ENCODE measurements at regions not wholly inside any gene's neighbourhood (a gene's known extent, or its start where the extent isn't known, plus 50 kb on each side); places are given as distances from the start of the nearest gene placed in this dataset.

GRCh38 chr10:4007771-4008170 is 222.8 kb upstream of the KLF6 start:
- no peaks in the 10 kb centered on the region for H3K36me3 Mint-ChIP-seq (ENCODE audit: unreplicated experiment)
- H3K27me3 Mint-ChIP-seq (ENCODE audit: unreplicated experiment) = no peaks in the 10 kb centered on the region
- no peak overlapping the region for H3K4me3 Mint-ChIP-seq (ENCODE audit: unreplicated experiment)
- no peak overlapping the region for H3K27ac Mint-ChIP-seq (ENCODE audit: unreplicated experiment)
- DNase-seq (ENCODE audit: extremely low spot score, unreplicated experiment) = no peak
- H3K9me3 Mint-ChIP-seq (ENCODE audit: unreplicated experiment) = peaks cover 3% of the 10 kb centered on the region
- peaks cover 2% of the 10 kb centered on the region for H3K4me1 Mint-ChIP-seq (ENCODE audit: unreplicated experiment)
- no peak for TF ChIP-seq CTCF (IDR thresholded peaks at IDR 0.05)

GRCh38 chr10:4006858-4007257 is 221.8 kb upstream of the KLF6 start:
- H3K4me3 Mint-ChIP-seq (ENCODE audit: unreplicated experiment) = no peak overlapping the region
- no peak for TF ChIP-seq CTCF (IDR thresholded peaks at IDR 0.05)
- peaks cover 3% of the 10 kb centered on the region for H3K9me3 Mint-ChIP-seq (ENCODE audit: unreplicated experiment)
- no peaks in the 10 kb centered on the region for H3K27me3 Mint-ChIP-seq (ENCODE audit: unreplicated experiment)
- peaks cover 7% of the 10 kb centered on the region for H3K4me1 Mint-ChIP-seq (ENCODE audit: unreplicated experiment)
- H3K36me3 Mint-ChIP-seq (ENCODE audit: unreplicated experiment) = no peaks in the 10 kb centered on the region
- no peak overlapping the region for H3K27ac Mint-ChIP-seq (ENCODE audit: unreplicated experiment)
- DNase-seq (ENCODE audit: extremely low spot score, unreplicated experiment) = no peak

GRCh38 chr10:4006051-4006450 is 221.0 kb upstream of the KLF6 start:
- Mint-ChIP-seq H3K9me3 (ENCODE audit: unreplicated experiment) (peaks cover 3% of the 10 kb centered on the region), H3K27me3 (ENCODE audit: unreplicated experiment) (no peaks in the 10 kb centered on the region), H3K4me3 (ENCODE audit: unreplicated experiment) (no peak overlapping the region), H3K36me3 (ENCODE audit: unreplicated experiment) (no peaks in the 10 kb centered on the region), H3K27ac (ENCODE audit: unreplicated experiment) (no peak overlapping the region), H3K4me1 (ENCODE audit: unreplicated experiment) (peaks cover 7% of the 10 kb centered on the region)
- DNase-seq (ENCODE audit: extremely low spot score, unreplicated experiment) = no peak
- TF ChIP-seq CTCF (IDR thresholded peaks at IDR 0.05) = no peak

GRCh38 chr10:4004990-4005389 is 220.0 kb upstream of the KLF6 start:
- H3K27me3 Mint-ChIP-seq (ENCODE audit: unreplicated experiment) = no peaks in the 10 kb centered on the region
- H3K9me3 Mint-ChIP-seq (ENCODE audit: unreplicated experiment) = peaks cover 9% of the 10 kb centered on the region
- H3K27ac Mint-ChIP-seq (ENCODE audit: unreplicated experiment) = no peak overlapping the region
- H3K36me3 Mint-ChIP-seq (ENCODE audit: unreplicated experiment) = peaks cover 5% of the 10 kb centered on the region
- H3K4me1 Mint-ChIP-seq (ENCODE audit: unreplicated experiment) = peaks cover 7% of the 10 kb centered on the region
- DNase-seq (ENCODE audit: extremely low spot score, unreplicated experiment) = no peak
- TF ChIP-seq CTCF (IDR thresholded peaks at IDR 0.05) = no peak
- no peak overlapping the region for H3K4me3 Mint-ChIP-seq (ENCODE audit: unreplicated experiment)

GRCh38 chr10:4004144-4004543 is 219.1 kb upstream of the KLF6 start:
- Mint-ChIP-seq H3K9me3 (ENCODE audit: unreplicated experiment) (peaks cover 11% of the 10 kb centered on the region), H3K4me1 (ENCODE audit: unreplicated experiment) (peaks cover 7% of the 10 kb centered on the region), H3K36me3 (ENCODE audit: unreplicated experiment) (peaks cover 5% of the 10 kb centered on the region), H3K4me3 (ENCODE audit: unreplicated experiment) (no peak overlapping the region), H3K27ac (ENCODE audit: unreplicated experiment) (no peak overlapping the region), H3K27me3 (ENCODE audit: unreplicated experiment) (no peaks in the 10 kb centered on the region)
- no peak for TF ChIP-seq CTCF (IDR thresholded peaks at IDR 0.05)
- no peak for DNase-seq (ENCODE audit: extremely low spot score, unreplicated experiment)

All from osteocyte (in vitro differentiated cells).